Activated naive CD4-positive, alpha-beta T cell treated with anti-CD3 and anti-CD28 coated beads, Interleukin-2, amount 50 U/mL, for 24 hours (primary cell): ENCODE measurements at regions not wholly inside any gene's neighbourhood (a gene's known extent, or its start where the extent isn't known, plus 50 kb on each side); places are given as distances from the start of the nearest gene placed in this dataset.

Source experiments
- H3K27ac Mint-ChIP-seq: one replicate; pipeline ENCODE4 v1.8.0; 2021; ENCODE audit warnings: mild to moderate bottlenecking, mixed read lengths
- H3K27me3 Mint-ChIP-seq: one replicate; pipeline ENCODE4 v1.8.0; 2021; ENCODE audit warnings: mixed read lengths
- H3K36me3 Mint-ChIP-seq: one replicate; pipeline ENCODE4 v1.8.0; 2021; ENCODE audit warnings: mixed read lengths
- H3K4me1 Mint-ChIP-seq: one replicate; pipeline ENCODE4 v1.8.0; 2021; ENCODE audit warnings: mixed read lengths
- H3K4me3 Mint-ChIP-seq: one replicate; pipeline ENCODE4 v1.8.0; 2021; ENCODE audit warnings: mild to moderate bottlenecking, mixed read lengths
- H3K9me3 Mint-ChIP-seq: one replicate; pipeline ENCODE4 v1.8.0; 2021; ENCODE audit warnings: mixed read lengths

DNA sequence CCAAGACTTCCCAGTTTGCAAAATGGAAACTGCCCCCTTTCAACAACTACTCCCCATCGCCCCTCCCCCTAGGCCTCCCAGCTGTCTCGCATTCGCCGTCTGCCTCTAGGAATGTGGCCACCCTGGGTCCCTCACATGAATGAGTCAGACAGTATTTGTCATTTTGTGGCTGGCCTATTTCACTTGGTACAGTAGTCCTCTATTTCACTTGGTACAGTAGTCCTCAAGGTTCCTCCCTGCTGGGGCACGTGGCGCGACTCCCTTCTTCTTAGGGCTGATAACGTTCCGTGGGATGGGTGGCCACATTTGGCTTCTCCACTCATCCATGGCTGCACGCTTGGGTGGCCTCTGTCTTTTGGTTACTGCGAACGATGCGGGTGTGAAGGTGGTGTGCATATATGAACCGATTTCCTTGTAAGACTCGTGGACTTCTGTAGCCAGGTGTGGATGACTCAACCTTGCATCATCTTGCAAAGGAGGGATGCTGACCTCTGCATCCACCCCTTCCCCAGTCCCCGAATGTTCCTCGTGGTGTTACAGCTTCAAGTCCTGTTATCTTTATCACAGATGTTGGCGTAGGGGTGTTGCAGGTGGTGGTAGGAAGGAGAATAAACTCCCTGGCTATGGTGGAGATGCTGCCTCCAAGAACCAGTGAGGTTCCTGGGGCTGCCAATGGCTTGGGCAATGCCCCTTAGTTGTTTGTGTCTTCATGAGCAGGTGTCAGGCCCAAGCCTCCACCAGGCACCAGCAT is 112.1 kb upstream of the SOX1 start:
- no peak overlapping the region for H3K27ac Mint-ChIP-seq
- no peaks in the 10 kb centered on the region for H3K36me3 Mint-ChIP-seq
- no peaks in the 10 kb centered on the region for H3K27me3 Mint-ChIP-seq
- no peak overlapping the region for H3K4me3 Mint-ChIP-seq
- no peaks in the 10 kb centered on the region for H3K9me3 Mint-ChIP-seq
- no peaks in the 10 kb centered on the region for H3K4me1 Mint-ChIP-seq

DNA sequence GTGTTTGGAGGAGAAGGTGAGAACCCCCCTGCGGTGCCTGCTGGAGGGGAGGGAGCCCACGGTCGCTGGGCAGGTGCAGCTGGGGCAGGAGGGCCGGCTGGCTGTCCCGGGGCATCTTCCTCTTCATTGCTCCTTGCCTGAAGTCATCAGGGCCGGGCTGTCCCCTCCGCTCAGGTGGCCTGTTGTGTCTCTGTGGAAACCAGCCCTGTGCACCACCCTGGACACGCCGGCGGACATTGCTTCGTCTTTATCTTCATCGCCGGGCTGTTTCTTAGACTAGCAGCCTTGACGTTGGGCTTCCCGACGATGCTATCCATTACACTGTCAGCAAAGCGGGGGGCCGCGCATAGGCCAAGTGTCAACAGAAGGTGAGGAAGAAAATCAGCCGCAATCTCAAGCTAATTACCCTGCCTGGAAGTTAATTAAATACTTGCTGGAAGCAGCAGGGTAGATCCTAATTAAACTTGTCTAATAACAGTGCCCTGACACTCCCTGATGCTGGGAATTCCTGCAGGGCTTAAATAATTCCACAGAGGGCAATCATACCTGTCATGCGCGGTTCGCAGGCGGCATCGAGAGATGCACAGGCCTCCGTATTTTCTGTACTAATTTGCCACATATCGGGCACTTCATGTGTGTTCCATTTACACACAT is 111.4 kb upstream of the SOX1 start:
- Mint-ChIP-seq H3K9me3 (no peaks in the 10 kb centered on the region), H3K27me3 (no peaks in the 10 kb centered on the region)

DNA sequence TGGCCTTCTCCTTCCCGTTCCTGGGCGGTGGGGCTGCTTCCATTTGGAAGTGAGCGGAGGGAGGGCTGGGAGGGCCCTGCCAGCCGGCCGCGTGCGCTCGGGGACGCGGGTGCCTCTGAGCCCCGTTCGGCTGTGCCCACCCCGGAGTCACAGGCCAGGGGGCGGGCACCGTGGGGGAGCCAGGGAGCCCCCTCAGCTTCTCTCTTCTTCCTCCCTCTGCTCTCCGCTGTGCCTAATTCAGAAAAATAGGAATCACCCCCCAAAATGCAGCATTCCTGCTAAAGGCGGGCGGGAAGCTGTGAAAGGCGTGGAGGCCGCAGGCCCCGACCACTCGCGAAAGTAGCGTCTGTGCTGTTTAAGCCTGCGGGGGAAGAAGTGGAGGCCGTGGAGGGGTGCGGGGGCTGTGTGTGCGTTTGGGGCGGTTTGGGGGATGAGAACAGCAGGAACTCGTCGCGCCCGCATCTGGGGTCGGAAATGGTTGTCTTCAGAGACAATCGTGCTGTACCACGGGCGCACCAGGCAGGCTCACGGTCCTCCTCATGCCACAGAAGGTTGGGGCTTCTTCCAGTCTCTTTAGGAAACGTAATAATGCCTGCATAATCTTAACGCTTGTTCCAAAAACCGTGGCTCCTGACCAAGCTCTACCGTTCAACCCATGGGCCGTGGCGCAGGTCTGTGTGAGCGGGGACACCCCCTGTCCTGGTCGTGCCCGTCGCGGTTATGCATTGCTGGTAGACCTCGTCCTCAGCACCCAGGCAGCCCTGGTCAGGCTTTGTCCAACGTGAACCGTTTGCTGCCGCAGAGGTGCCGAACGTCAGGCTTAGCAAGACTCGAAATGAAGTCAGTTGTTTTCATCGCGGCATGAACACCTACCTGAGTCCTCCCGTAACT is 110.4 kb upstream of the SOX1 start:
- Mint-ChIP-seq H3K4me1 (no peaks in the 10 kb centered on the region), H3K27ac (no peak overlapping the region), H3K36me3 (no peaks in the 10 kb centered on the region), H3K9me3 (no peaks in the 10 kb centered on the region), H3K27me3 (no peaks in the 10 kb centered on the region), H3K4me3 (no peak overlapping the region)

More for the DNA sequence above, 111.4 kb upstream of the SOX1 start:
- no peaks in the 10 kb centered on the region for H3K36me3 Mint-ChIP-seq
- H3K27ac Mint-ChIP-seq: no peak overlapping the region
- H3K4me3 Mint-ChIP-seq: no peak overlapping the region
- H3K4me1 Mint-ChIP-seq: no peaks in the 10 kb centered on the region

DNA sequence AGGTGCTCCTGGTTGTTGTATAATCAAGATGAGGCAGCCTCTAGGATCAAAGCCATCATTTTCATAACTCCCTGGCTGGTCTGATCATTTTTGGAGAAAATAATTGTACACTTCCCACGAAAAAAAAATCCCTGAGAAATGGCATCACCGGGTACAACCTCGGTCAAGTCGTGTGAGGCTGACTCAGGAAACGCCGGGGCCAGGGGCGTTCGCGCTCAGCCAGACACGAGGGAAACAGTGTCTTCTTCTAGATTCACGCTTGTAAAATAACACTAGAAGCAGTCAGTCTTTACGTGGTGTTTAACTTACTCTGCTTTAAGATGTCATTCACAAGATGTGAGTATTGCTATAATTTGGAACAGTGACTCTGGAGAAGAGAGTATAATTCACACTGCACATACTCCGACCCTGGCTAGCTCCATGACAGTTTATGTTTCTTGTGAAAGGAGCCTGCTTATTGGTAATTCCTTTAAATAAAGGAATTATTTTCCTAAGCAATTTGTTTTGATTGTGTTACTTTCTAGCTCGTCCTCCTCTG is 109.0 kb upstream of the SOX1 start:
- Mint-ChIP-seq H3K36me3 (no peaks in the 10 kb centered on the region), H3K9me3 (no peaks in the 10 kb centered on the region), H3K27ac (no peak overlapping the region), H3K27me3 (no peaks in the 10 kb centered on the region), H3K4me3 (no peak overlapping the region), H3K4me1 (no peaks in the 10 kb centered on the region)

DNA sequence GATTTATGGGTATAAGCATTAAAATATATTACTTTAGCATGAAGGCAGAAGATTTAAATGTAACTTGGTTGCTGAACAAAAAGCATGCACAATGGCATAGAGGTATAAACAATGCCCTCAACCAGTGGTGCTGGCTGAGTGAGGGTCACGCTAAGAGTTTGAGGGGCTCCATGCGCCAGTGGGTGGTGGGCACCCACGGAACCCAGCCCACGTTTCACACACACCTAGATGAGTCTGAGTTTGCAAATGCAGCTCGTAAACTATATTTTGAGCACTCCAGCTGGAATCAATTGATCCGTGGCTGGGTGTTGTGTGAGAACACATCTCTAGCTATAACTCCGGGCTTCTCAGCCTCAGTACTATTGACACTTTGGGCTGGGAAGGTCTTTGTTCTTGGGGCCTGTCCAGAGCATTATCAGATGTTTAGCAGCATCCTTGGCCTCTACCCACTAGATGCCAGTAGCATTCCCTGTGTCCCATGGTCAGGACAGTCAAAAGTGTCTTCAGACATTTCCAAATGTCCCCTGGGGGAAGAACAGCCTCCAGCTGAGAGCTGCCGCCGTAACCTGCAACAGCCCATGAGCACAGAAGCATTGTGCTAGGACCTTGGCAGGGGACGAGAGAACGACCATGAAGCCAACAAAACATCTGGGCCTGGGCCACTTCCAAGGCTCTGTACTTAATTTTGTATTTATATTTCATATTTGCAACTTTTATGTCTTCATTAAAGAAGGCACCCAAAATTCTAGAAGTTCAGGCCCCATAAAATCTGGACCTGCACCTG is 108.1 kb upstream of the SOX1 start:
- no peaks in the 10 kb centered on the region for H3K9me3 Mint-ChIP-seq
- no peak overlapping the region for H3K27ac Mint-ChIP-seq
- H3K27me3 Mint-ChIP-seq: no peaks in the 10 kb centered on the region
- H3K4me1 Mint-ChIP-seq: no peaks in the 10 kb centered on the region
- H3K36me3 Mint-ChIP-seq: no peaks in the 10 kb centered on the region
- H3K4me3 Mint-ChIP-seq: no peak overlapping the region

DNA sequence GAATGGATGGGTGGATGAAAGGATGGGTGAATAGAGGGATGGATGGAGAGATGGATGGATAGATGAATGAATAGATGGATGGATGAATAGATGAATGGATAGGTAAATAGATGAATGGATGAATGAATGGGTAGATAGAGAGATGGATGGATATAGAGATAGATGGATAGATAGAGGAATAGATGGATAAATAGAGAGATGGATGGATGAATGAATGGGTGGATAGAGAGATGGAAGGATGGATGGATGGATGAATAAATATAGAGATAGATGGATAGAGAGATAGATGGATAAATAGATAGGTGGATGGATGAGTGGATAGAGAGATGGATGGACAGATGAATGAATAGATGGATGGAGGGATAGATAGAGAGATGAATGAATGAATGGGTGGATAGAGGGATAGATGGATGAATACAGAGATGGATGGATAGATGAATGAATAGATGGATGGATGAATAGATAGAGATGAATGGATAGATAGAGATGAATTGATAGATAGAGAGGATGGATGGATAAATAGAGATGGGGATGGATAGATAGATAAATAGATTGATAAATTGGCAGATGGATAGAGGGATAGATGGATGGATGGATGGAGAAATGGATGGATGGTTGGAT is 106.7 kb upstream of the SOX1 start:
- no peak overlapping the region for H3K27ac Mint-ChIP-seq
- no peaks in the 10 kb centered on the region for H3K4me1 Mint-ChIP-seq
- no peak overlapping the region for H3K4me3 Mint-ChIP-seq
- H3K36me3 Mint-ChIP-seq: no peaks in the 10 kb centered on the region
- no peaks in the 10 kb centered on the region for H3K9me3 Mint-ChIP-seq
- no peaks in the 10 kb centered on the region for H3K27me3 Mint-ChIP-seq

DNA sequence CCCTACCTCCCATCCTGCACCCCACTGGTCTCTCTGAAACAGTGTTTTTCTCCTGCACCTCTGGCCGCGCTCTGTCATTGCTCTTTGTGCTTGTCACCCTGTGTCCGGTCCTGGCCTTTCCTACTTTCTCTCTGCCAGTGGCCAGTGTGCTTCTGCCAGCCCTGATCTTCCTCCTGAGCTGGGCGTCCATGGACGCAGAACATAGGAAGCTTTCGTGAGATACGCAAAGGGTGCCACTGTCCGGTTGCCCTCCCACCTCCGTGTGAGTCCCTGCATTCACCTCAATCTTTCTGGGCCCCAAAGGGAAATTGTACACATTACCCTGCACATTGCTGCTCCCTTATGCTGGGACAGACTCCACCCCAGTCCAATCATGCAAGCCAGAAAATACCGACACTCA is 105.7 kb upstream of the SOX1 start:
- Mint-ChIP-seq H3K27me3 (no peaks in the 10 kb centered on the region), H3K27ac (no peak overlapping the region), H3K9me3 (no peaks in the 10 kb centered on the region), H3K36me3 (no peaks in the 10 kb centered on the region), H3K4me1 (no peaks in the 10 kb centered on the region), H3K4me3 (no peak overlapping the region)

DNA sequence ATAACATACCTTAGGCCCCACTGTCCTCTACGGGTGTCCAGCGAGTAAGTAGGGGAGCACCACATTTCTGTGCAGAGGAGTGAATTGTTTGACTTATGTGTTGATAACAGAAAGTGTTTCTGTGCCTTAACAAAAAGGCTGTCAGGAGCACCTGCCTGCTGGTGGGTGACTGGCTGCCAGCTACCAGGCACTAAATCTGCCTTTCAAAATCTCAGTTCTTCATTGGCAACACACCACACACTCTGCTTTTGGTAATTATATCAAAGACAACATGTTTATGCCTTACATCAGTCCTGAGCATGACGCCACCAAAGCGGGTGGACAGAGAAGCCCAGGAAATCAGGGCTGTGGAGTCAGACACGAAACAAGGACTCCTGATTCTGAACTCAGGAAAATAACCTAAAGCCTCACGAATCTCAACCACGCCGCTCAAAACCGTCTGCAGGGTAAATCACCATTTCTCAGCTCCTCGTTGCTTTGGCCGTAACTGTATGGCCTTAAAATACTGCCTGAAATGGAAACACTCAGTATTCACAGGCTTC is 105.2 kb upstream of the SOX1 start:
- Mint-ChIP-seq H3K27me3 (no peaks in the 10 kb centered on the region), H3K4me3 (no peak overlapping the region), H3K27ac (no peak overlapping the region), H3K4me1 (no peaks in the 10 kb centered on the region), H3K9me3 (no peaks in the 10 kb centered on the region), H3K36me3 (no peaks in the 10 kb centered on the region)

DNA sequence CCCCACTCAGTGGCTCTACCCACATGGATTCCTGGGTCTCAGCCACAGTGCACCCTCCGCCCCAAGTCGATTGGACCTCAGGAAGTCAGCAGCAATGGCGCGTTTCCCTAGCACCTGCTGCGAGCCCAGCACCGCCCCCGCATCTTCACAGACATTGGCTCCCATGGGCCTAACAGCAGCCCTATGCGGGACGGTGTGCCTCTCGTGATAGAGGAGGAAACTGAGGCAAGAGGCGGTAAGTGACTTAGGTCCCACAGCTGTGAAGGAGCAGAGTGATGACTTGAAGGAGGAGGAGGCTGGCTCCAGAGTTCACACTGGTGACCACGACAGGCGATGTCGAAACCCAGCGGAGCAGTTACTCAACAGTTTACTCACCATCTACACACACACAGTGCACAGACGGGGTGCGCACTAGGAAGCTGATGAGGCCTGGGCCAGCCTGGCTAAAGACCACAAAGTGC is 104.5 kb upstream of the SOX1 start:
- H3K27me3 Mint-ChIP-seq: no peaks in the 10 kb centered on the region
- H3K27ac Mint-ChIP-seq: no peak overlapping the region
- H3K4me1 Mint-ChIP-seq: no peaks in the 10 kb centered on the region

DNA sequence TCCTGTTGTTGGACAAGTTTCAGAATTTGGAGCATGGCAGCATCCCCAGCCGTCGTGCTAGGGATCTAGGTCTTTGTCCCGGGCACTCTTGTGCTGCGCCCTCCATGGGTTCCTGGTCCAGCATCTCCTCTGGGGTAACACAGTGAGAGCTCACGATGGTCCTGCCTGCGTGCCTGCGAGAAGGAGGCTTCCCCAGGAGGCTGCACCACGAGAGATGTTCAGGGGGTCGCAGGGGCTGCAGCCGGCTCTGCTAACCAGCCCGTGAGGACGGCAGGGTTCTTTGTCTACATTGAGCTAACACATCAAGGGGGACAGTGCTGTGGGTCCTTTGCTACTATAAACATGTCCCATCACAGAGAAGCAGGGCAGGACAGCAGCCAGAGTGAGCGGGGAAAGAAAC is 103.9 kb upstream of the SOX1 start:
- Mint-ChIP-seq H3K9me3 (no peaks in the 10 kb centered on the region), H3K27me3 (no peaks in the 10 kb centered on the region), H3K4me3 (no peak overlapping the region), H3K4me1 (no peaks in the 10 kb centered on the region), H3K27ac (no peak overlapping the region), H3K36me3 (no peaks in the 10 kb centered on the region)

More for the DNA sequence above, 104.5 kb upstream of the SOX1 start:
- Mint-ChIP-seq H3K36me3 (no peaks in the 10 kb centered on the region), H3K4me3 (no peak overlapping the region), H3K9me3 (no peaks in the 10 kb centered on the region)

DNA sequence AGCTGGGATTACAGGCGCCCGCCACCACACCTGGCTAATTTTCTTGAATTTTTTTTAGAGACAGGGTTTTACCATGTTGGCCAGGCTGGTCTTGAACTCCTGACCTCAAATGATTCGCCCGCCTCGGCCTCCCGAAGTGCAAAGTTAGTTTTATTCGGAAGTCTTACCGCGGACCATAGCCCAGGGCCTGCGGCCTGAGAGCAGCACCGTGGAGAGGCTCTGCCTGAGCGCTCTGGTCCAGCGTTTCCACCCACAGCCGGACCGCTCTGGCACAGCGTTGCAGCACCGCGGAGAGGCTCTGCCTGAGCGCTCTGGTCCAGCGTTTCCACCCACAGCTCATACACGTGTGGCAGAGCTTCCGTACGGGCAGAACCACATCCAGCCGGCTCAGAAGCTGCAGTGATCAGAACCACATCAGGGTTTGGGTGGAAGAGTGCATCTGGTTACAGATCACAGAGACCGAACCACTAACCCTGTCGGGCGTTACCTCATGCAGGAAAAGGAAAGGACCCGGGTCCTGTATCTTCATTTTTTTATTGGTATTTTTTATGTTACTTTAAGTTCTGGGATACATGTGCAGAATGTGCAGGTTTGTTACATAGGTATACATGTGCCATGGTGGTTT is 102.4 kb upstream of the SOX1 start:
- no peak overlapping the region for H3K4me3 Mint-ChIP-seq
- H3K27me3 Mint-ChIP-seq: no peaks in the 10 kb centered on the region
- H3K36me3 Mint-ChIP-seq: no peaks in the 10 kb centered on the region
- H3K9me3 Mint-ChIP-seq: no peaks in the 10 kb centered on the region
- H3K4me1 Mint-ChIP-seq: no peaks in the 10 kb centered on the region
- H3K27ac Mint-ChIP-seq: no peak overlapping the region

DNA sequence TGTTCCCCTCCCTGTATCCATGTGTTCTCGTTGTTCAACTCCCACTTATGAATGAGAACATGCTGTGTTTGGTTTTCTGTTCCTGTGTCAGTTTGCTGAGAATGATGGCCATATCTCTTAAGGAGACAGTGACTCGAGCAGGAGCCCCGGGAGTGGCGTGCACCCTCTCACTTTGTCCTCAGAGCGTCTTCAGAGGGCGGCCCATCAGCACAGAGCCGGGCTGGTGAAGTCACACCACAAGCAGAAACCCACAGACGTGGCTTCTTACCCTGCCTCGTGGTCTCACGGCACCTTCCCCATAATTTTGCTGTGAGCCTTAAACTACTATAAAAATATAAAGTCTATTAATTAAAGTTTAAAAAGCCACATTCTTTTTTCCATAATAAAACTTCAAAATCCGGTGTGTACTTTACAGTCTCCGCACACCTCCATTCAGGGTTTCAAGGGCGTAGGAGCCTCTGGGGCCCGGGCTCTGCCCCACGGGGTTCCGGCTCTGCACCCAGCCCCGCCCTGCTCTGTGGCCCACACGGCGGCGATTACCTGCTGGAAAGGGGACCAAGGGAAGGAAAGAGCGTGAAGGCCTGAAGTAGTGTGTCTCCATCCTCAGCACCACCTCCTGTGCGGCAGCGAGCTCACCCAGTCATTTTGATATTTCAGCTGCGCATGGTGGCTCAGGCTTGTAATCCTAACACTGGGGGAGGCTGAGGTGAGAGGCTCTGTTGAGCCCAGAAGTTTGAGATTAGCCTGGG is 101.3 kb upstream of the SOX1 start:
- Mint-ChIP-seq H3K4me3 (no peak overlapping the region), H3K9me3 (no peaks in the 10 kb centered on the region), H3K27me3 (peaks cover 1% of the 10 kb centered on the region), H3K36me3 (no peaks in the 10 kb centered on the region), H3K27ac (no peak overlapping the region), H3K4me1 (no peaks in the 10 kb centered on the region)

DNA sequence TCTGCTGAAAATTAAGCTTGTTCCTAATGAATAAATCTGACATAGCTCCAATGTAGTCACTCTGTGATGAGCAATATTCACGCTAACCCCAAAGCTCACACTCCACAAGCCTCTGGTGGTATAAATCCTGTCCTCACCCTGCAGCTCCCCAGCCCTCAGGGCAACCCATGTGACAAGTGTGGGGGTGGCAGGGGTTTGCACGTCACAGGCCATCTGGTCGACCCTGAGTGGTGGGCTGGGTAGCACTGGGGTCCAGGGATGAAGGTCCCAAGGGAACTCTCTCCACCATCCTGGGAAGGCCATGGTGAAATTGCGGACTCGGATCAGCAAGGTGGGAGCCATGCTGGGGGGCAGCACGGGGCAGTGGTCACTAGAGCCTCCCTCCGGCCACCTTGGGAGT is 100.0 kb upstream of the SOX1 start:
- H3K27me3 Mint-ChIP-seq: peaks cover 4% of the 10 kb centered on the region
- H3K9me3 Mint-ChIP-seq: no peaks in the 10 kb centered on the region
- H3K36me3 Mint-ChIP-seq: no peaks in the 10 kb centered on the region
- no peak overlapping the region for H3K4me3 Mint-ChIP-seq
- no peak overlapping the region for H3K27ac Mint-ChIP-seq
- H3K4me1 Mint-ChIP-seq: no peaks in the 10 kb centered on the region
